ENCODE measurements at regions not wholly inside any gene's neighbourhood (a gene's known extent, or its start where the extent isn't known, plus 50 kb on each side); places are given as distances from the start of the nearest gene placed in this dataset.

- DNase-seq (ENCODE audit: low spot score), result no peak
Measured at GRCh38 chr20:50312002-50312681, 121.5 kb downstream of the CEBPB start.

GRCh38 chr20:50312682-50313521 is 122.3 kb downstream of the CEBPB start:
- DNase-seq (ENCODE audit: low spot score), result no peak

- no peak for DNase-seq (ENCODE audit: low spot score)
Measured at GRCh38 chr20:50313522-50313820, 122.8 kb downstream of the CEBPB start.

GRCh38 chr20:50313827-50314677 is 123.4 kb downstream of the CEBPB start:
- DNase-seq (ENCODE audit: low spot score), result no peak

- no peak for DNase-seq (ENCODE audit: low spot score)
Measured at GRCh38 chr20:50314678-50315335, 124.2 kb downstream of the CEBPB start.

- no peak for DNase-seq (ENCODE audit: low spot score)
Measured at GRCh38 chr20:50315586-50316551, 125.2 kb downstream of the CEBPB start.

GRCh38 chr20:50317116-50317515 is 126.5 kb downstream of the CEBPB start:
- DNase-seq (ENCODE audit: low spot score), result no peak

GRCh38 chr20:50317609-50318008 is 127.0 kb downstream of the CEBPB start:
- no peak for DNase-seq (ENCODE audit: low spot score)

- no peak for DNase-seq (ENCODE audit: low spot score)
Measured at GRCh38 chr20:50318710-50319109, 128.1 kb downstream of the CEBPB start.

- no peak for DNase-seq (ENCODE audit: low spot score)
Measured at GRCh38 chr20:50320005-50320900, 129.6 kb downstream of the CEBPB start.

GRCh38 chr20:50320901-50321796 is 130.5 kb downstream of the CEBPB start:
- DNase-seq (ENCODE audit: low spot score), result peak; percentile 95

GRCh38 chr20:50321797-50322480 is 131.3 kb downstream of the CEBPB start:
- DNase-seq (ENCODE audit: low spot score), result no peak

GRCh38 chr20:50322703-50323131 is 132.1 kb downstream of the CEBPB start:
- no peak for DNase-seq (ENCODE audit: low spot score)

- no peak for DNase-seq (ENCODE audit: low spot score)
Measured at GRCh38 chr20:50323209-50323608, 132.6 kb downstream of the CEBPB start.

GRCh38 chr20:50323777-50324775 is 133.4 kb downstream of the CEBPB start:
- no peak for DNase-seq (ENCODE audit: low spot score)

GRCh38 chr20:50325215-50325614 is 134.6 kb downstream of the CEBPB start:
- no peak for DNase-seq (ENCODE audit: low spot score)

GRCh38 chr20:50325651-50326050 is 135.0 kb downstream of the CEBPB start:
- no peak for DNase-seq (ENCODE audit: low spot score)

All from HT-29 (cell line).